GM18868 (cell line): ENCODE measurements at regions not wholly inside any gene's neighbourhood (a gene's known extent, or its start where the extent isn't known, plus 50 kb on each side); places are given as distances from the start of the nearest gene placed in this dataset.
"Not testable (repeated sequence)": the region's sequence is repeated elsewhere in the genome, so short reads cannot be mapped to it uniquely, and the experiment has no call there.

Experiments
- ATAC-seq: cut with Tn5 transposase; IDR thresholded peaks from one replicate; pipeline ENCODE4 v1.9.1; 2021; ENCODE audit warnings: mild to moderate bottlenecking, moderate library complexity; ENCODE audit not compliant: unreplicated experiment

DNA sequence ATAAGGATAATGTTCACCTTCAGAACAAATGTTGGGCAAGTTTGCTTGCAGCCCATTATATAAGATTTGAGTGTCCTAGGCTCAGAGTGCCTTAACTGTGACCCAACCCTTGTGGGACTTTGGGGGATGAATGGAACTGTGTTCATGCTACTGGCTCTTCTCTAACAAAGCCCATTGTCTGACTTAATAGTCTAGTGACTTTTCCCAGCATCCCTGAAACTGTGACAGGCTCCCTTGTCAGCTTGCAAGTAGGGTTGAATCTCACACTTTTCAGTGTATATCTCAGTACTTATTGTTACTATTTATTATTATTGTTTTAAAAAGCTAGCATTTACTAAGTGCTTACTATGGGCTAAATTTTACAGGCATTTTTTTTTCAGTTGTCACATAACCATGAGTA lies 1488.2 kb downstream of the KHDRBS2 start:
- ATAC-seq: not testable (repeated sequence)

- not testable (repeated sequence) for ATAC-seq
Observed at GRCh38 chr6:60789601-60790000, 1496.4 kb downstream of the KHDRBS2 start.

DNA sequence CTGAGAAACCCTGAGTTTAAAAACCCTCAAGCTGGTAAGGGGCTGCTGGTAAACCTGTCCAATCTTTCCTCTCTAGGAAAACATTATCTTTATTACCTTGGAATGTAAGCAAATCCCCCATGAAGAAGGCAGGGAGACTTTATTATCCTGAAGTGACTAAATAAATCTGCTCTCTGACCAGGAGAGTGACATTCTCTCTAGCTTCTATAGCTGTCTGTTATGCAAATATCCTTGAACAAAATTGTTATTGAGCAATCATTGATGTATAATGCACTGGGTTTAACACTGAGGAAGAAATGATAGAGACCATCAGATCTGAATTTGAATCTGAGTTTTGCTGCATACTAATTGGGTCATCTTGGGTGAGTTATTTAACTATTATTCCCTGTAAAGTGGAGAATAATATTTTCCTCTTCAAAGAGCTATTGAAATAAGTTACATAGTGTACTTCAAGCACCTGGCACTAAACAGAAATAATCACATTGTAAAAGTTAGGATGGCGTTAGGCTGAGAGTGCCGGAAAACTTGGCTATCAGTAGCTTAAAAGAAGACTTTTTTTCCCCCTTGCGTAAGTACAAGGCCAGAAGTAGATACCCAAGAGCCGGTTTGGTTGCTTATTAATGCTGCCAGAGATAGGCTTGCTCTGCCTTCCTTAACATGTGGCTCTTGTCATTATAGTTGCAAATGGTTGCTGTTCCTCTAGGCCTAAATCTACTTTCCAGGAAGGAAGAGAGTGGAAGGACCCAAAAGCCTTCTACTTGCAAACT lies 1503.1 kb downstream of the KHDRBS2 start:
- not testable (repeated sequence) for ATAC-seq

- ATAC-seq: not testable (repeated sequence)
Observed at GRCh38 chr6:60779591-60779990, 1506.4 kb downstream of the KHDRBS2 start.

- ATAC-seq: not testable (repeated sequence)
Observed at GRCh38 chr6:60767791-60768499, 1518.1 kb downstream of the KHDRBS2 start.

DNA sequence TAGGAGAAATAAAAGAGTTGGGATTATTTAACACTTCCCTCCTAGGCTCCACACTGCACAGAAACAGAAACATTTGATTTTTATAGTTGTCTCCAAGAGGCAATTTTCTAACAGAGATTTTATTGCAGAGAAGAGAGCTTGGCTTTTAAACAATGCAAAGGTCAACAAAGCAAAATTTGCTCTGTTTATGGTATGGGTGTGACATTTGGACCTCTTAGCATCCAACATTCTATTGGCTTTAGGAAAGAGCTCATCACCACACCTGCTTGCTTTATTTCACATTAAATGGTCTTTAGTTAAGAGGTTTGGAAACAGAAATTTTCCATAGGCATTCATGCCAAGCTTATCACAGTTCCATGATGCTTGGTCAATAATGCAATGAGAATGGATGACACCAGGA lies 1520.7 kb downstream of the KHDRBS2 start:
- ATAC-seq: not testable (repeated sequence)

DNA sequence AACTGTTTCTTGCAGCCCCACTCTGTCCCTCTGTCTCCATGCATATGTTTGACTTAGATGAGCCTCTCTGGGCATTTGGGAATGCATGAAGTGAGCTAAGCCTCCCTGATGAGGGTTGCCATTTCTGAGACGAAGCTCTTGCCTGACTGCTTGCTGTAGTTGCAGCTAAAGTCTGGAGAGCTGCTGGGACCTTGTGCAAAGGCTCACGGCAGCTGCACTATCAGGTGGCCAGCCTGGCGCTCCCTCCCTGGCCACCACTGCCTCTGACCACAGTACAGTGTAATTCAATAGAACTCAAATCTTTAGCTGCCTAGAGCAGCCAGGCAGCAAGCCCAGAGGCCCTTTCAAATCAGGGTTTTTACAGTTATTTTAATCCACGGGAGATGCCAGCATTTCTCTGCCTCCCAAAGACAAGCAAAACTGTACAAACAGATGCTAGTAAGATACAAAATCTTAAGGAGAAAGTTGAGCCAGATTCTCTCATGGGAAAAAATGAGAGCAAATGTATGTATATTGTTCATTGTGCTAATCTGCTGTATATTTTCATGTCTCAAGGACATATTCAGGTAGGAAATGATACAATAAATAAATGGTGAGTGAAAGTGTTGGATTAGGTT lies 1522.5 kb downstream of the KHDRBS2 start:
- ATAC-seq: not testable (repeated sequence)

DNA sequence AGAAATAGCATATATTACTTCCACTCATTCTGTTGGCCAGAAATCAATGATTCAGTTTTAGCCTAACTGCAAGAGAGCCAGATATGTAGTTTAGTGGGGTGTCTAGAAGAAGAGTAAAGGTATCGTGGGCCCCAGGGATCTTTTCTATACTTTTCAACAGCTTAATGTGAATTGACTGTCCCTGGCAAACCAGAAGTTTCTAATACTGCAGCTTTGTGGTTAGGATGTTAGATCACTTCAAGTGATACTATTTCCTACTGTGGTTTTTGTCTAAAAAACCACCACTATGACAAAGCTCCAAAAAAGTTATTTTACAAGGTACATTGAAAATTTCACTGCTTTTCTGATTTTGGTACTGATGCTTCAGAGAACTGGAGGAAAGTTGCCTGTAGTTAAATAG lies 1525.1 kb downstream of the KHDRBS2 start:
- ATAC-seq: not testable (repeated sequence)

GRCh38 chr6:60759149-60759825 lies 1526.7 kb downstream of the KHDRBS2 start:
- not testable (repeated sequence) for ATAC-seq

DNA sequence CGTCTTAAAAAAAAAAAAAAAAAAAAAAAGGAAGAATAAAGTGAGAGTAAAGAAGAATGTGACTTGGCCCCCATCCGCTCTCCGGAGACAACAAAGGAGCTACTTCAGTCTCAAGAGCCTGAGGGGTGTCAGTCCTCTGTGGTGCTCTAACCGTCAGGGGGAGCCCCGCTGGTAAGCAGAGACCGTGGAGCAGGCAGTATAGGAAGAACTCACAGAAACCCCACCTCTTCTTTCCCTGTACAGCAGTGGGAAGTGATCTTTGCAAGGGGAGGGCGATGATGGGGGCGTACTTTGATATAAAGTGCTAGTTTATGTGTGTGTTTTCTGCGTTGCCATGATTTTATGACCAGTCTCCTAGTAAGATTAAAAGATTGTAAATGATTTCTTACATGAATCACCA lies 1527.3 kb downstream of the KHDRBS2 start:
- not testable (repeated sequence) for ATAC-seq

GRCh38 chr6:60754879-60755278 lies 1531.1 kb downstream of the KHDRBS2 start:
- ATAC-seq: no peak

GRCh38 chr6:60750353-60751081 lies 1535.5 kb downstream of the KHDRBS2 start:
- not testable (repeated sequence) for ATAC-seq

GRCh38 chr6:60747765-60748556 lies 1538.1 kb downstream of the KHDRBS2 start:
- ATAC-seq: not testable (repeated sequence)

DNA sequence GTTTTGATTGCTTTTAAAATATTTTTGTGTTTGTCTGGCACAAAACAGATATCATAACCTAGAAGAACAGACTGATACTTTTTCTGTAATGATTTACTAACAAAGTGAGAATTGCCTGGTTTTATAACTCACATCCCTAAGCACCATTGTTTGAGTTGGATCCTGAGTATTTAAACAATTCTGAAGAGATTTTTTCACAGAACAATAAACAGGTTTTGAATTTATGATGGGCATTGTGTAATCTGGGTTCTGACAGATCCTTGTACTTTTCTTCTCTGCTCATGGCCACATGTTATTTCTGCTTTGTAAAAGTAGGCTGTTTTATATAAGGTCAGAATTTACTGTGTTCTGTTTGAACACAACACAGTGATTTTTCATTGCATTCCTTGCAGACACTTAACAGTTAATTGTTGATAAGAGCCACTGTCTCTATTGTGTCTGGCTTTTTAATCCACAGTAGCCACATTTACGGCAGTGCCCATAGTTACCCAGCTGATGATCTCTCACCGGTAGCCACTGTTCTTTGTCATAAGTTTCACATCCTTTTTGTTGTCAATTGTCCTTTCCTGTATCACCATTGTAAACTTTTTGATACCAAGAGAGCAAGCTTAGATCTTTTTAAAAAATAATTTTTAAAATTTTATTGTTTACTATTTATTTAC lies 1548.1 kb downstream of the KHDRBS2 start:
- ATAC-seq: peak; percentile 89

DNA sequence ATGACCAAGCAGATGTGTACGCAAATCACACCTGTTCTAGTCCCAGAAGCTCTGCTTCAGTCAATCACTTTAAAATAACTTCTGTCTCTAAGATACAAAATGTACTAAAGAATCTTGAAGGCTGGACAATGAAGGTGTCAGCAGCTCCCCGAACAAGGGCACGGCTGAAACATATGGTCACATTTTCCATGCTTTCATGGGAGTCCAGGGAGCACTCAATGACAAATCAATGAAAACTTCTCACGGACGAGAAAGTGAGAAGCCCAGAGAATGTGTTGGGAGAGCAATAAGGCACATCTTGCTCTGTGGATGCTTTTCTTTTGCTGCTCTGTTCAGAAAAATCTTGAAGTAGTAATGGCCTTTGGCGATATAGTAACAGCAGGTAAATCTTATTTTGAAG lies 1548.7 kb downstream of the KHDRBS2 start:
- not testable (repeated sequence) for ATAC-seq

DNA sequence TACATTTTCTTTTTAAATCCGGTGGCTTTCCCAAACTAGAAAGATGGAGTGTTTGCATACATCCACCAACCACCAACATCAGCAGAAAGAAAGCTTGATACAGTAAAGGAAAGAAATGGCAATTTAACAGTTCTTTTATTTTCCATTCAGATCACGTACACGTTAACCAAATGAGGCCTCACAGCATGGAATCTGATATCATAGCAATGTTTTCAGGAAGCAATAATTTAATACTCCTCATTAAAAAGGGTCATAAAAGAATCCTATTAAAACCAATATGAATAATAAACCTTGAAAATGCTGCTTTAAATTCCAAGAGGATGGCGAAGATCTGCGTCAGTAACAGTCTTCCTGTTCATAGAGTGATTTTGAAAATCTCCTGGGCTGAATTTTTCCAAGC lies 1562.1 kb downstream of the KHDRBS2 start:
- ATAC-seq: not testable (repeated sequence)

DNA sequence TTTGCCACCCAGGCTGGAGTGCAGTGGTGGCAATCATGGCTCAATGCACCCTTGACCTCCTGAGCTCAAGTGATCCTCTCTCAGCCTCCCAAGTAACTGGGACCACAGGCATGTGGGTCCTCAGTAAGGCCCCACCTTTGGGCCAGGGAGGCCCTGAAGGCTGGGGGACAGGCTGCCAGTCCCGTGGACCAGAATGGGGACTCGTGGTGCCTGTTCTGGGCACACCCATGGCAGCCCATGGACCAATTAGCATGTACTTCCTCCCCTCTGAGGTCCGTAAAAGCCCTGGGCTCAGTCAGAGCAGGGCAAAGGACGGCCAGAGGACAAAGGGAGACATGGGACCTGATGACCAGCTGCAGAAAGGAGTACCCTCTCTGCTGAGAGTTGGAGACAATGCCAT lies 1590.8 kb downstream of the KHDRBS2 start:
- ATAC-seq: no peak

GRCh38 chr6:60687085-60687484 lies 1598.9 kb downstream of the KHDRBS2 start:
- no peak for ATAC-seq

DNA sequence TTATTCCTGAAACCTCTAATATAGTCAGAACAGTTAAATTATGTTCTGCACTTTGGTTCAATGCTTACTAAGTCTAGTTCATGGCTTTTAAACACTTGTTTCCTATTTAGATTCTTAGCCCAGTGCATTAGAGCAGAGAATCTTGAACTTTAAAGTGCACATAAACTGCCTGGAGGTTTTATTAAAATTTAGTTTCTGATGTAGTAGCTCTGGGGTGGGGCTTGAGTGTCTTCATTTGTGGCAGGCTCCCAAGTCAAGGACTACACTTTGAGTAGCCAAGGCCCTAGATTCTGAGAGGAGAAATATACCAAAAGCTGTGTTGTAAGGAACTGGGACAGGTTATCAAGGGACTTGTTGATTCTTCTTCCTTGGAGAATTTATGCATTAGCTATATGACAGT lies 1604.2 kb downstream of the KHDRBS2 start:
- no peak for ATAC-seq
